ENCODE measurements at regions not wholly inside any gene's neighbourhood (a gene's known extent, or its start where the extent isn't known, plus 50 kb on each side); places are given as distances from the start of the nearest gene placed in this dataset.

- Histone ChIP-seq H3K27ac (ENCODE audit: insufficient read length, low read depth, low read length) (no peak overlapping the region), H3K9me3 (ENCODE audit: control insufficient read depth, low read depth, low read length) (no peaks in the 10 kb centered on the region), H3K27me3 (ENCODE audit: insufficient read depth, low read length) (no peaks in the 10 kb centered on the region), H3K79me1 (ENCODE audit: insufficient read depth, low read depth, low read length, poor library complexity, severe bottlenecking) (no peaks in the 10 kb centered on the region), H3T11ph (ENCODE audit: low read length) (no peak overlapping the region), H3K23me2 (ENCODE audit: insufficient read length, low read depth, low read length, poor library complexity, severe bottlenecking) (no peaks in the 10 kb centered on the region), H2BK12ac (ENCODE audit: insufficient read length, low read depth, low read length) (no peak overlapping the region), H2BK20ac (ENCODE audit: low read depth, low read length, poor library complexity, severe bottlenecking) (no peak overlapping the region), H3K23ac (ENCODE audit: insufficient read length, low read depth, low read length) (no peak overlapping the region), H4K5ac (ENCODE audit: insufficient read length, low read depth, low read length) (no peak overlapping the region), H2AFZ (ENCODE audit: low read length) (no peak overlapping the region), H3K56ac (ENCODE audit: insufficient read length, low read depth, low read length) (no peak overlapping the region), H2AK5ac (ENCODE audit: insufficient read length, low read length) (no peak overlapping the region), H2BK15ac (ENCODE audit: low read depth, low read length) (no peak overlapping the region), H4K8ac (replicated peaks; ENCODE audit: insufficient read length, low read depth, low read length) (no peak overlapping the region), H4K20me1 (ENCODE audit: control insufficient read depth, insufficient read depth, insufficient read length) (no peaks in the 10 kb centered on the region), H3K18ac (ENCODE audit: insufficient read length, low read depth, low read length) (no peak overlapping the region), H3K4ac (ENCODE audit: low read depth, low read length) (no peak overlapping the region), H3K4me1 (ENCODE audit: insufficient read depth, low read length) (no peaks in the 10 kb centered on the region), H3K9ac (ENCODE audit: extremely low read depth, insufficient read length, low read length) (no peak overlapping the region), H4K91ac (ENCODE audit: insufficient read length, low read depth, low read length) (no peak overlapping the region), H3K79me2 (ENCODE audit: insufficient read depth, low read length) (no peaks in the 10 kb centered on the region), H3K14ac (ENCODE audit: insufficient read depth, low read length) (no peak overlapping the region), H2BK120ac (ENCODE audit: low read depth, low read length, poor library complexity, severe bottlenecking) (no peak overlapping the region), H3K4me2 (ENCODE audit: insufficient read depth, insufficient read length, low read length) (no peak overlapping the region), H2BK5ac (ENCODE audit: insufficient read length, low read length) (no peak overlapping the region)
- TF ChIP-seq CTCF (conservative IDR thresholded peaks at IDR 0.05) = no peak
- no peak for DNase-seq
- no CpG with 5 or more reads among the region's 1 CpG for WGBS (ENCODE audit: extremely low coverage, insufficient read length, low lambda C conversion rate)
- H3K27ac Mint-ChIP-seq = no peak overlapping the region
- H3K4me1 Mint-ChIP-seq = peaks cover 3 to 4% of the 10 kb centered on the region in 2 experiments; a peak in 2 of 4 replicates
- no peak overlapping the region for H3K4me3 Mint-ChIP-seq
- no peaks in the 10 kb centered on the region for H3K27me3 Mint-ChIP-seq (ENCODE audit: low read depth)
- H3K9me3 Mint-ChIP-seq = no peaks in the 10 kb centered on the region
- no peaks in the 10 kb centered on the region for H3K36me3 Mint-ChIP-seq (ENCODE audit: insufficient read depth in 1 of 3, low read depth in 3 of 3)
These were observed 137.0 kb upstream of the SMIM31 start for GRCh38 chr4:164616961-164617360.
